ENCODE measurements at regions not wholly inside any gene's neighbourhood (a gene's known extent, or its start where the extent isn't known, plus 50 kb on each side); places are given as distances from the start of the nearest gene placed in this dataset.

GRCh38 chr5:163645421-163646416, 140.3 kb downstream of the MAT2B start:
- Histone ChIP-seq H3K36me3 (ENCODE audit: low read depth) (no peaks in the 10 kb centered on the region; the same call in 1 of the 2 replicates), H3K27ac (ENCODE audit: poor library complexity, severe bottlenecking) (no peak overlapping the region), H3K4me3 (ENCODE audit: severe bottlenecking) (no peak overlapping the region), H3K9me3 (ENCODE audit: severe bottlenecking) (no peaks in the 10 kb centered on the region), H3K27me3 (ENCODE audit: insufficient read depth, poor library complexity, severe bottlenecking) (no peaks in the 10 kb centered on the region), H3K4me1 (ENCODE audit: insufficient read depth, poor library complexity, severe bottlenecking) (peaks cover 18% of the 10 kb centered on the region)
- DNase-seq (ENCODE audit: low spot score) (no peak), ATAC-seq (ENCODE audit: low read depth) (no peak)
- no peak for TF ChIP-seq CTCF (IDR thresholded peaks at IDR 0.05; ENCODE audit: poor library complexity, severe bottlenecking)

- H3K9me3 ChIP-seq (ENCODE audit: severe bottlenecking), result peaks cover 2% of the 10 kb centered on the region
- DNase-seq (ENCODE audit: low spot score), result no peak
- peaks cover 18% of the 10 kb centered on the region for H3K4me1 ChIP-seq (ENCODE audit: insufficient read depth, poor library complexity, severe bottlenecking)
- H3K36me3 ChIP-seq (ENCODE audit: low read depth), result no peaks in the 10 kb centered on the region; the same call in 1 of the 2 replicates
- H3K27ac ChIP-seq (ENCODE audit: poor library complexity, severe bottlenecking), result peak overlapping the region; percentile 22
- no peak for TF ChIP-seq CTCF (IDR thresholded peaks at IDR 0.05; ENCODE audit: poor library complexity, severe bottlenecking)
- H3K4me3 ChIP-seq (ENCODE audit: severe bottlenecking), result no peak overlapping the region
- peak; percentile 90 for ATAC-seq (ENCODE audit: low read depth)
- H3K27me3 ChIP-seq (ENCODE audit: insufficient read depth, poor library complexity, severe bottlenecking), result no peaks in the 10 kb centered on the region
Measured at GRCh38 chr5:163649514-163649913, 144.1 kb downstream of the MAT2B start.

DNA sequence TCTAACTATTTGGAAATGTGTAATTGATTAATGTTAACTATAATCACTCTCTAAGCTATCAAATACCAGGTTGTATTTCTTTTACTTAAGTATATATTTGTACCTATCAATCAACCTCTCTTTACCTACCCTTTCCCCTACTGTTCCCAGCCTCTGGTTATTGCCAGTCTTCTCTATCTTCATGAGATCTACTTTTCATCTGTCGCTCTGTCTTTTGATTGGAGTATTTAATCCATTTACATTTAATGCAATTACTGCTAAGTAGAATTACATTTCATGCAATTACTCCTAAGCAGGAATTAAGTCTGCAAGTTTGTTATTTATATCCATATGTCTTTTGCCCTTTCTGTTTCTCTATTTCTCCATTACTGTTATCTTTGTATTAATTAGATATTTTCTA, 148.1 kb downstream of the MAT2B start:
- TF ChIP-seq CTCF (IDR thresholded peaks at IDR 0.05; ENCODE audit: poor library complexity, severe bottlenecking), result no peak
- DNase-seq (ENCODE audit: low spot score), result no peak
- Histone ChIP-seq H3K36me3 (ENCODE audit: low read depth) (no peaks in the 10 kb centered on the region), H3K4me1 (ENCODE audit: insufficient read depth, poor library complexity, severe bottlenecking) (peaks cover 13% of the 10 kb centered on the region), H3K4me3 (ENCODE audit: severe bottlenecking) (no peak overlapping the region), H3K27ac (ENCODE audit: poor library complexity, severe bottlenecking) (no peak overlapping the region), H3K27me3 (ENCODE audit: insufficient read depth, poor library complexity, severe bottlenecking) (no peaks in the 10 kb centered on the region), H3K9me3 (ENCODE audit: severe bottlenecking) (peaks cover 2% of the 10 kb centered on the region)
- ATAC-seq (ENCODE audit: low read depth), result no peak

DNA sequence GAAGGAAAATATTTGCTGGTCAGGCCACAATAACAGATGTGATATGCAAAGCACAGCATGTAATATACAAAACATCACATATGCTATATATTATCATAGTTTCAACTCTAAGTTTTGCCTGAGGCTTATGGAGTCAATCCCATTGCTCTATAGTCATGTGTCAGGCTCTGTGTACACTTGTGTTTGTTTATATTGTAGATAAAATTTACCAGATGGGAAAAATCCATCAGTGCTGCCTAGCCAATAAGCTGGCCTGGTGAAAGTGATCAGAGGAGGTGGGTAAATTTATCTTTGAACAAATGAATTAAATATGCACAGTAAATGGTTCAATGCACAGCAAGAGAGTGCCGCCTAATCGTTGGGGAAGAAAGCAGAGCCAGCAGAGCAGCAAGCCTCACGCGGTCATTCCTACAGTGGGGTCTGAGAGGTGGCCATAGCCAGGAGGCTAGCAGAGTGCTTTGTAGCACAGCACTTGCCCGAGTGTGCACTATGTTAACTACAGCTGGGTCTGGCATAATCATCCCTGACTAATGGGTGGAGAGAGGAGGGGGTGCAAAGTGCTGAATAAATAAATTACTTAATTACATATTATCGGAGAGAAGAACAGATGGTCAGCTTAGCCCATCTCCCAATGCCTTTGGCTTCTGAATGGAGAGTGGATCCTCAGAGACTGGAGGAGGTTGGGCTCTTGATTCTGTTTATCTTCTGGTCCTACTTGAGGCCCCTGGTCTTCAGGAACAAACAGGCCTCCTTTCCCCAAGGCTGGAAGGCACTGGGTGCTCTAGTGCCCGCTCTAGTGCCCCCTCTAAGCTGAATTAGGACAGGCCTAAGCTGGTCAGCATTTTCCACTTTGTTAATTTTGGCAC, 153.5 kb downstream of the MAT2B start:
- H3K27ac ChIP-seq (ENCODE audit: poor library complexity, severe bottlenecking), result no peak overlapping the region
- no peak for DNase-seq (ENCODE audit: low spot score)
- H3K36me3 ChIP-seq (ENCODE audit: low read depth), result no peaks in the 10 kb centered on the region
- no peak overlapping the region for H3K4me3 ChIP-seq (ENCODE audit: severe bottlenecking)
- no peak for ATAC-seq (ENCODE audit: low read depth)
- no peaks in the 10 kb centered on the region for H3K27me3 ChIP-seq (ENCODE audit: insufficient read depth, poor library complexity, severe bottlenecking)
- no peaks in the 10 kb centered on the region for H3K4me1 ChIP-seq (ENCODE audit: insufficient read depth, poor library complexity, severe bottlenecking)
- H3K9me3 ChIP-seq (ENCODE audit: severe bottlenecking), result no peaks in the 10 kb centered on the region
- TF ChIP-seq CTCF (IDR thresholded peaks at IDR 0.05; ENCODE audit: poor library complexity, severe bottlenecking), result no peak
